ENCODE measurements at regions not wholly inside any gene's neighbourhood (a gene's known extent, or its start where the extent isn't known, plus 50 kb on each side); places are given as distances from the start of the nearest gene placed in this dataset.

DNA sequence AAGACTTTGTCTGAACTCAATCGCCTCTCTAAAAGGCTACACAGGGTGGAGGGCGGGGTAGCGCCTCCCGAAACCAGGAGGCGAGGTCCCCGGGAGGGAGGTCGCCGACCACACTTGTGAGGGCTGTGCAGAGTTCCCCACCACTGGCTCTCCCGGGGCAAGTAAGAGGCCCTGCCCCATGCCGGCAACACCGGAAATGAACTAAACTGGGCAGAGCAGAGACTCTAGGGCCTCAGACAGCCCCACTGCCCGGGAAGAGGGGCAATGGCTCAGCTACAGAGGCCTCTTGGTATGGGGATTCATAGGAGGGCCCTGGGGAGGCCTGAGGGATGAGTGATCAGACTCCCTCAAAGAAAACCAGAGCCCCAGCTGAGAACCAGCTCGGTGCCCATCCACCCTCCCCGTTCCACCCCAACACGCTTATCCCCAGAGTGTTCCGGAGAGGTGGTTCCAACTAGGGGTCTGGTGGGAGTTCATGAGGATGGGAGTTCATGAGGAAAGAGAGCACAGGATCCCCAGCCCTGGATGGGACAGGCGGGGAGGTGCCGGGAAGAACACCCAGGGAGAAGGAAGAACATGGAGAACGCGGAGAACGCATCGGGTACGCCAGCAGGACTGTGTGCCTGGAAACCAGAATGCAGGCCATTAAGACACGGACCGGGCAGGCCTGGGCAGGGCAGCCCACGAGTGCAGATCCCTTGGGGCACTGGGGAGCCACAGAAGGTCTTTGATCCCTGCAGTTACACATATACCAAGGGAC lies 89.4 kb upstream of the MYL10 start:
- Histone ChIP-seq H3K27ac (ENCODE audit: low read length) (peak overlapping the region; percentile 56), H3K9me2 (ENCODE audit: insufficient read depth, low read length) (no peaks in the 10 kb centered on the region), H3K9me3 (ENCODE audit: low read length) (no peaks in the 10 kb centered on the region), H3K4me3 (ENCODE audit: low read length) (peak overlapping the region; percentile 47), H2AFZ (ENCODE audit: low read depth, low read length) (no peak overlapping the region), H3K79me2 (replicated peaks; ENCODE audit: insufficient read depth, low read length) (no peaks in the 10 kb centered on the region), H3F3A (ENCODE audit: insufficient read depth, low read length, poor library complexity, severe bottlenecking) (no peaks in the 10 kb centered on the region), H3K9ac (ENCODE audit: low read length) (no peak overlapping the region), H3K4me2 (ENCODE audit: low read length) (no peak overlapping the region), H3K27me3 (ENCODE audit: insufficient read depth, low read depth, low read length) (no peaks in the 10 kb centered on the region), H3K36me3 (ENCODE audit: insufficient read depth, low read length) (no peaks in the 10 kb centered on the region), H4K20me1 (ENCODE audit: insufficient read depth) (no peaks in the 10 kb centered on the region)
- TF ChIP-seq REST (IDR thresholded peaks at IDR 0.05; ENCODE audit: borderline replicate concordance): no peak
- TF ChIP-seq TAF1 (IDR thresholded peaks at IDR 0.05; ENCODE audit: low read depth): no peak
- TF ChIP-seq POLR2AphosphoS5 (IDR thresholded peaks at IDR 0.05): no peak
- TF ChIP-seq MXI1 (conservative IDR thresholded peaks at IDR 0.05; ENCODE audit: poor library complexity, severe bottlenecking): no peak
- TF ChIP-seq CTCF (IDR thresholded peaks at IDR 0.05; ENCODE audit: poor library complexity, severe bottlenecking): no peak
- no peak for TF ChIP-seq SMC3 (conservative IDR thresholded peaks at IDR 0.05; ENCODE audit: poor library complexity)
- no peak for TF ChIP-seq EZH2 (IDR thresholded peaks at IDR 0.05; ENCODE audit: borderline replicate concordance, insufficient read depth, low read length, poor library complexity, severe bottlenecking)
- no peak for TF ChIP-seq EP300 (conservative IDR thresholded peaks at IDR 0.05; ENCODE audit: poor library complexity, severe bottlenecking)
- no peak for TF ChIP-seq RAD21 (conservative IDR thresholded peaks at IDR 0.05)

GRCh38 chr7:101719123-101719470 lies 90.0 kb upstream of the MYL10 start:
- H3K79me2 ChIP-seq (replicated peaks; ENCODE audit: insufficient read depth, low read length): no peaks in the 10 kb centered on the region
- no peaks in the 10 kb centered on the region for H3K9me3 ChIP-seq (ENCODE audit: low read length)
- H3K9me2 ChIP-seq (ENCODE audit: insufficient read depth, low read length): no peaks in the 10 kb centered on the region
- H3K36me3 ChIP-seq (ENCODE audit: insufficient read depth, low read length): no peaks in the 10 kb centered on the region
- H3K27me3 ChIP-seq (ENCODE audit: insufficient read depth, low read depth, low read length): no peaks in the 10 kb centered on the region
- H3K4me2 ChIP-seq (ENCODE audit: low read length): no peak overlapping the region
- H3K27ac ChIP-seq (ENCODE audit: low read length): no peak overlapping the region
- H4K20me1 ChIP-seq (ENCODE audit: insufficient read depth): no peaks in the 10 kb centered on the region
- no peak overlapping the region for H3K4me3 ChIP-seq (ENCODE audit: low read length)
- H2AFZ ChIP-seq (ENCODE audit: low read depth, low read length): no peak overlapping the region
- TF ChIP-seq CTCF (IDR thresholded peaks at IDR 0.05; ENCODE audit: poor library complexity, severe bottlenecking): no peak
- no peak for TF ChIP-seq EZH2 (IDR thresholded peaks at IDR 0.05; ENCODE audit: borderline replicate concordance, insufficient read depth, low read length, poor library complexity, severe bottlenecking)
- TF ChIP-seq RAD21 (conservative IDR thresholded peaks at IDR 0.05): no peak
- no peak for TF ChIP-seq POLR2AphosphoS5 (IDR thresholded peaks at IDR 0.05)
- TF ChIP-seq EP300 (conservative IDR thresholded peaks at IDR 0.05; ENCODE audit: poor library complexity, severe bottlenecking): no peak
- no peak for TF ChIP-seq TAF1 (IDR thresholded peaks at IDR 0.05; ENCODE audit: low read depth)
- TF ChIP-seq REST (IDR thresholded peaks at IDR 0.05; ENCODE audit: borderline replicate concordance): no peak
- no peak for TF ChIP-seq MXI1 (conservative IDR thresholded peaks at IDR 0.05; ENCODE audit: poor library complexity, severe bottlenecking)
- no peak for TF ChIP-seq SMC3 (conservative IDR thresholded peaks at IDR 0.05; ENCODE audit: poor library complexity)
- no peaks in the 10 kb centered on the region for H3F3A ChIP-seq (ENCODE audit: insufficient read depth, low read length, poor library complexity, severe bottlenecking)
- no peak overlapping the region for H3K9ac ChIP-seq (ENCODE audit: low read length)
